Ascending aorta (tissue), 2 donors: ENCODE measurements at regions not wholly inside any gene's neighbourhood (a gene's known extent, or its start where the extent isn't known, plus 50 kb on each side); places are given as distances from the start of the nearest gene placed in this dataset.

Experiments
- DNase-seq, 2 donors: peaks; one replicate each; pipeline ENCODE4 v3.0.0-alpha.2; 2019; ENCODE audit warnings: low spot score in 2 of 2
- H3K27ac ChIP-seq, 2 donors: fragments of 200-600 bp; sonication (generic); one replicate each; pipeline ENCODE4 v1.5.1; 2016 to 2017; ENCODE audit warnings: mild to moderate bottlenecking in 1 of 2
- H3K27me3 ChIP-seq: fragments of 200-600 bp; sonication (generic); one replicate; pipeline ENCODE4 v1.5.1; 2017
- H3K36me3 ChIP-seq, 2 donors: fragments of 200-600 bp; sonication (generic); one replicate each; pipeline ENCODE4 v1.5.1; 2016
- H3K4me1 ChIP-seq, 2 donors: fragments of 200-600 bp; sonication (generic); one replicate each; pipeline ENCODE4 v1.5.1; 2016 to 2017; ENCODE audit warnings: mild to moderate bottlenecking in 1 of 2
- H3K4me3 ChIP-seq, 2 donors: fragments of 200-600 bp; sonication (generic); one replicate each; pipeline ENCODE4 v1.5.1; 2016 to 2017; ENCODE audit warnings: mild to moderate bottlenecking in 1 of 2
- H3K9me3 ChIP-seq, 2 donors: fragments of 200-600 bp; sonication (generic); one replicate each; pipeline ENCODE4 v1.5.1; 2016
- CTCF ChIP-seq, 3 experiments: fragments of 200-600 bp in 2 of 3; fragments of 450-650 bp in 1 of 3; sonication (generic) in 2 of 3; IDR thresholded peaks; one replicate each; pipeline ENCODE4 v1.5.1; 2016 to 2019; ENCODE audit warnings: antibody characterized with exemption in 3 of 3, mild to moderate bottlenecking in 1 of 3, moderate library complexity in 1 of 3
- intact Hi-C: fragments of 100-400 bp; cut with DNase I; formaldehyde crosslinking; loops from one replicate; pipeline ENCODE4 v1.15.1; 2023

DNA sequence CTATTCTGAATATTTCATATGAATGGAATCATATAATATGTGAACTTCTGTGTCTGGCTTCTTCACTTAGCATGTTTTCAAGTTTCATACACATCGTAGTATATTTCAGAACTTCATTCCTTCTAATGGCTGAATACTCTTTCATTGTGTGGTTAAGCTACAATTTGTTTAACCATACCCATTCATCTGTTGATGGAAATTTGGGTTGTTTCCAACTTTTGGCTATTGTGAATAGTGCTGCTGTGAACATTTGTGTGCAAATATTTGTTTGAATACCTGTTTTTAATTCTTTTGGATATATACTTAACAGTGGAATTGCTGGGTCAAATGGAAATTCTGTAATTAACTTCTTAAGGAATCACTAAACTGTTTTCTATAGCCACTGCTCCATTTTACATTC, 86.0 kb upstream of the MDFIC start:
- intact Hi-C loops, result no loop called here
- H3K27ac ChIP-seq, result no peak overlapping the region
- no peak overlapping the region for H3K4me3 ChIP-seq

DNA sequence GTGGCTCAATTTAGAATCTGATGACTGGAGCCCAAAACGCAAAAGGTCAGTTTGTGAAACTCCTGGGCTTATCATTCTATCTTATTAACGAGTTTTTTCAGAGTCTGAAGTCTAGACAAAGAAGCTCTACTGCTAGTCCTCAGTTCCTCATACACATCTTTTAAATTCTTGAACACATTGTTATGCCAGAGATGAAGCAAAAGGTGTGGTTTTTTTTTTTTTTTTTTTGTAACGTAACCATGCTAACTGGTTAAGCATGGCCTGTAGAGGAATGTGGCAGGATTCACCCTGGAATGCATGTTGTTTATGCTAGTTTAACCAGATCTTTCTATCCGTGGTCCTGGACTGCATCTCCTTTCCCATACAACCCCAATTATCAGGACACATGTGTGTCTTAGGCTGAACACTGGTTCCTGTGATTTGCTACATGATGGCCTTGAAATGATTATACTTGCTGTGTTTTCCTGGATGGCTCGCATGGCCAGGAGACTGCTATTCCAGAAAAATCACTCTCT, 79.3 kb upstream of the MDFIC start:
- no peaks in the 10 kb centered on the region for H3K4me1 ChIP-seq
- no peak for DNase-seq
- no peaks in the 10 kb centered on the region for H3K9me3 ChIP-seq
- no peaks in the 10 kb centered on the region for H3K27me3 ChIP-seq
- no peak overlapping the region for H3K4me3 ChIP-seq
- TF ChIP-seq CTCF (IDR thresholded peaks at IDR 0.05), result no peak
- no peak overlapping the region for H3K27ac ChIP-seq
- intact Hi-C loops, result no loop called here
- H3K36me3 ChIP-seq, result no peaks in the 10 kb centered on the region

More for the DNA sequence above, 86.0 kb upstream of the MDFIC start:
- TF ChIP-seq CTCF (IDR thresholded peaks at IDR 0.05), result no peak
- Histone ChIP-seq H3K36me3 (no peaks in the 10 kb centered on the region), H3K27me3 (no peaks in the 10 kb centered on the region), H3K4me1 (no peaks in the 10 kb centered on the region), H3K9me3 (no peaks in the 10 kb centered on the region)
- no peak for DNase-seq

- Histone ChIP-seq H3K4me1 (no peaks in the 10 kb centered on the region), H3K4me3 (no peak overlapping the region), H3K9me3 (no peaks in the 10 kb centered on the region), H3K27ac (no peak overlapping the region), H3K36me3 (no peaks in the 10 kb centered on the region), H3K27me3 (no peaks in the 10 kb centered on the region)
- DNase-seq, result no peak
- no peak for TF ChIP-seq CTCF (IDR thresholded peaks at IDR 0.05)
- intact Hi-C loops, result no loop called here
Measured at GRCh38 chr7:114843102-114843501, 78.8 kb upstream of the MDFIC start.

- Histone ChIP-seq H3K4me3 (no peak overlapping the region), H3K27me3 (no peaks in the 10 kb centered on the region), H3K4me1 (no peaks in the 10 kb centered on the region), H3K27ac (no peak overlapping the region), H3K9me3 (no peaks in the 10 kb centered on the region), H3K36me3 (no peaks in the 10 kb centered on the region)
- no peak for TF ChIP-seq CTCF (IDR thresholded peaks at IDR 0.05)
- intact Hi-C loops, result no loop called here
- no peak for DNase-seq
Measured at GRCh38 chr7:114851406-114852061, 70.4 kb upstream of the MDFIC start.

GRCh38 chr7:114852293-114852692, 69.6 kb upstream of the MDFIC start:
- Histone ChIP-seq H3K36me3 (no peaks in the 10 kb centered on the region), H3K4me3 (no peak overlapping the region), H3K27ac (no peak overlapping the region), H3K27me3 (no peaks in the 10 kb centered on the region), H3K9me3 (no peaks in the 10 kb centered on the region), H3K4me1 (no peaks in the 10 kb centered on the region)
- DNase-seq, result no peak
- intact Hi-C loops, result no loop called here
- TF ChIP-seq CTCF (IDR thresholded peaks at IDR 0.05), result no peak

- DNase-seq, result no peak
- no peak for TF ChIP-seq CTCF (IDR thresholded peaks at IDR 0.05)
- Histone ChIP-seq H3K4me1 (no peaks in the 10 kb centered on the region), H3K27ac (no peak overlapping the region), H3K27me3 (no peaks in the 10 kb centered on the region), H3K4me3 (no peak overlapping the region), H3K36me3 (no peaks in the 10 kb centered on the region), H3K9me3 (no peaks in the 10 kb centered on the region)
- intact Hi-C loops, result no loop called here
Measured at GRCh38 chr7:114853189-114853588, 68.7 kb upstream of the MDFIC start.
